Limb (tissue), 2 donors: ENCODE measurements at regions not wholly inside any gene's neighbourhood (a gene's known extent, or its start where the extent isn't known, plus 50 kb on each side); places are given as distances from the start of the nearest gene placed in this dataset.
A peak's percentile ranks its signal among the peaks of the same experiment; 100 is the strongest.
"Not testable (repeated sequence)": the region's sequence is repeated elsewhere in the genome, so short reads cannot be mapped to it uniquely, and the experiment has no call there.

ENCODE experiments used
- DNase-seq, 2 donors: peaks; one replicate each; pipeline ENCODE4 v3.0.0-alpha.2; 2016; ENCODE audit errors: extremely low spot score in 2 of 2

- DNase-seq = peak in 1 of 2 donors; percentile 6
Measured at GRCh38 chr12:61542551-61542950, 717.7 kb upstream of the USP15 start.

- DNase-seq = no peak
Measured at GRCh38 chr12:61546296-61546695, 713.9 kb upstream of the USP15 start.

- no peak for DNase-seq
Measured at GRCh38 chr12:61553091-61553490, 707.1 kb upstream of the USP15 start.

GRCh38 chr12:61554268-61555008, 705.8 kb upstream of the USP15 start:
- no peak for DNase-seq

GRCh38 chr12:61563665-61564450, 696.3 kb upstream of the USP15 start:
- DNase-seq = no peak

- no peak for DNase-seq
Measured at GRCh38 chr12:61564466-61564865, 695.7 kb upstream of the USP15 start.

- DNase-seq = no peak
Measured at GRCh38 chr12:61566183-61566582, 694.0 kb upstream of the USP15 start.

GRCh38 chr12:61574339-61574738, 685.9 kb upstream of the USP15 start:
- DNase-seq = no peak

GRCh38 chr12:61584943-61585342, 675.3 kb upstream of the USP15 start:
- DNase-seq = no peak

- DNase-seq = not testable (repeated sequence)
Measured at GRCh38 chr12:61590864-61591263, 669.3 kb upstream of the USP15 start.

GRCh38 chr12:61610143-61610542, 650.1 kb upstream of the USP15 start:
- DNase-seq = no peak

GRCh38 chr12:61629702-61630101, 630.5 kb upstream of the USP15 start:
- DNase-seq = no peak

- DNase-seq = no peak
Measured at GRCh38 chr12:61646639-61647038, 613.6 kb upstream of the USP15 start.

GRCh38 chr12:61647566-61647965, 612.6 kb upstream of the USP15 start:
- DNase-seq = no peak

- no peak for DNase-seq
Measured at GRCh38 chr12:61652265-61652664, 607.9 kb upstream of the USP15 start.

GRCh38 chr12:61654698-61655097, 605.5 kb upstream of the USP15 start:
- DNase-seq = no peak

GRCh38 chr12:61655241-61655640, 605.0 kb upstream of the USP15 start:
- no peak for DNase-seq

GRCh38 chr12:61667676-61668075, 592.5 kb upstream of the USP15 start:
- no peak for DNase-seq

- no peak for DNase-seq
Measured at GRCh38 chr12:61676520-61676919, 583.7 kb upstream of the USP15 start.

GRCh38 chr12:61687407-61687806, 572.8 kb upstream of the USP15 start:
- no peak for DNase-seq

- no peak for DNase-seq
Measured at GRCh38 chr12:61694214-61694613, 566.0 kb upstream of the USP15 start.

GRCh38 chr12:61701471-61701870, 558.7 kb upstream of the USP15 start:
- no peak for DNase-seq

GRCh38 chr12:61706783-61707182, 553.4 kb upstream of the USP15 start:
- DNase-seq = no peak
